CD4-positive, alpha-beta T cell treated with Interleukin-6 at 100 ng/mL for 8 hours (primary cell): ENCODE measurements at regions not wholly inside any gene's neighbourhood (a gene's known extent, or its start where the extent isn't known, plus 50 kb on each side); places are given as distances from the start of the nearest gene placed in this dataset.
"Not testable (repeated sequence)": the region's sequence is repeated elsewhere in the genome, so short reads cannot be mapped to it uniquely, and the experiment has no call there.

ENCODE experiments used
- DNase-seq: peaks from one replicate; pipeline ENCODE4 v3.0.0-alpha.2; 2020; ENCODE audit warnings: mixed read lengths, low spot score

- no peak for DNase-seq
Measured at GRCh38 chr5:108696951-108697715, 50.6 kb upstream of the FER start.

GRCh38 chr5:108696407-108696806 is 51.3 kb upstream of the FER start:
- no peak for DNase-seq

- DNase-seq: no peak
Measured at GRCh38 chr5:108688485-108688884, 59.2 kb upstream of the FER start.

GRCh38 chr5:108687595-108688200 is 60.0 kb upstream of the FER start:
- DNase-seq: no peak

- DNase-seq: no peak
Measured at GRCh38 chr5:108686676-108687075, 61.0 kb upstream of the FER start.

- not testable (repeated sequence) for DNase-seq
Measured at GRCh38 chr5:108685448-108686216, 62.1 kb upstream of the FER start.

- peak; percentile 19 for DNase-seq
Measured at GRCh38 chr5:108681079-108681921, 66.4 kb upstream of the FER start.

- DNase-seq: no peak
Measured at GRCh38 chr5:108678091-108678490, 69.6 kb upstream of the FER start.

- no peak for DNase-seq
Measured at GRCh38 chr5:108675736-108676135, 72.0 kb upstream of the FER start.

- no peak for DNase-seq
Measured at GRCh38 chr5:108672639-108673038, 75.1 kb upstream of the FER start.

- no peak for DNase-seq
Measured at GRCh38 chr5:108670591-108671289, 77.0 kb upstream of the FER start.

GRCh38 chr5:108669462-108669861 is 78.2 kb upstream of the FER start:
- no peak for DNase-seq

- DNase-seq: no peak
Measured at GRCh38 chr5:108661590-108662219, 86.0 kb upstream of the FER start.

- DNase-seq: no peak
Measured at GRCh38 chr5:108661024-108661423, 86.7 kb upstream of the FER start.

GRCh38 chr5:108660291-108660690 is 87.4 kb upstream of the FER start:
- no peak for DNase-seq

GRCh38 chr5:108659531-108659930 is 88.2 kb upstream of the FER start:
- no peak for DNase-seq

- DNase-seq: no peak
Measured at GRCh38 chr5:108655750-108656450, 91.8 kb upstream of the FER start.

- no peak for DNase-seq
Measured at GRCh38 chr5:108654051-108654450, 93.6 kb upstream of the FER start.

GRCh38 chr5:108653201-108653600 is 94.5 kb upstream of the FER start:
- DNase-seq: no peak

- no peak for DNase-seq
Measured at GRCh38 chr5:108650997-108651396, 96.7 kb upstream of the FER start.
